HG03378 (cell line): ENCODE measurements at regions not wholly inside any gene's neighbourhood (a gene's known extent, or its start where the extent isn't known, plus 50 kb on each side); places are given as distances from the start of the nearest gene placed in this dataset.

Source experiments
- ATAC-seq: cut with Tn5 transposase; IDR thresholded peaks from one replicate; pipeline ENCODE4 v1.9.1; 2021; ENCODE audit warnings: mild to moderate bottlenecking, moderate library complexity; ENCODE audit not compliant: unreplicated experiment

GRCh38 chr3:1036207-1036826, 56.5 kb upstream of the CNTN6 start:
- no peak for ATAC-seq

GRCh38 chr3:1037631-1038030, 55.2 kb upstream of the CNTN6 start:
- ATAC-seq = no peak
